MCF 10A (cell line): ENCODE measurements at regions not wholly inside any gene's neighbourhood (a gene's known extent, or its start where the extent isn't known, plus 50 kb on each side); places are given as distances from the start of the nearest gene placed in this dataset.

Source experiments
- BruUV-seq: library from RNA; stranded (reverse); fragments of 400-500 nt; replicated peaks from 2 replicates; lab custom pipeline; 2021; lab: Mats Ljungman, UMichigan
- CTCF ChIA-PET: fragments of 300-600 bp; sonication (Branson Sonifier 250); formaldehyde crosslinking; extraction: SDS; loops from one replicate; lab custom pipeline; 2021; ENCODE audit warnings: antibody characterized with exemption, inconsistent platforms; lab: Yijun Ruan, JAX
- POLR2A ChIA-PET: fragments of 300-600, 350-650 bp; sonication (Branson Sonifier 250); formaldehyde crosslinking; extraction: SDS; loops from one replicate; lab custom pipeline; 2020; ENCODE audit warnings: antibody characterized with exemption, inconsistent platforms; lab: Yijun Ruan, JAX
- DNase-seq: peaks from one replicate; pipeline ENCODE4 v3.0.0-alpha.2; 2018; ENCODE audit not compliant: unreplicated experiment
- H3K27ac Mint-ChIP-seq: one replicate; pipeline ENCODE4 v1.8.0; 2022; ENCODE audit warnings: mild to moderate bottlenecking, low read depth, mixed read lengths; ENCODE audit not compliant: unreplicated experiment
- H3K27me3 Mint-ChIP-seq: one replicate; pipeline ENCODE4 v1.8.0; 2022; ENCODE audit warnings: mixed read lengths; ENCODE audit not compliant: insufficient read depth, unreplicated experiment
- H3K36me3 Mint-ChIP-seq: one replicate; pipeline ENCODE4 v1.8.0; 2022; ENCODE audit warnings: mild to moderate bottlenecking, moderate library complexity, mixed read lengths; ENCODE audit not compliant: insufficient read depth, unreplicated experiment
- H3K4me1 Mint-ChIP-seq: one replicate; pipeline ENCODE4 v1.8.0; 2022; ENCODE audit warnings: mixed read lengths; ENCODE audit not compliant: insufficient read depth, unreplicated experiment
- H3K4me3 Mint-ChIP-seq: one replicate; pipeline ENCODE4 v1.8.0; 2022; ENCODE audit warnings: mild to moderate bottlenecking, moderate library complexity, mixed read lengths; ENCODE audit not compliant: unreplicated experiment
- H3K9me3 Mint-ChIP-seq: one replicate; pipeline ENCODE4 v1.8.0; 2022; ENCODE audit warnings: mixed read lengths; ENCODE audit not compliant: unreplicated experiment
- CTCF ChIP-seq: fragments of 200-600 bp; IDR thresholded peaks from one replicate; pipeline ENCODE4 v1.8.0; 2022; ENCODE audit warnings: antibody characterized with exemption, mild to moderate bottlenecking; ENCODE audit not compliant: unreplicated experiment
- intact Hi-C: fragments of 100-400 bp; cut with micrococcal nuclease; formaldehyde crosslinking; loops from 2 replicates; pipeline ENCODE4 v1.14.1; 2022

- no peak for TF ChIP-seq CTCF
- no TSS peak for BruUV-seq
- H3K36me3 Mint-ChIP-seq, result no peaks in the 10 kb centered on the region
- H3K27ac Mint-ChIP-seq, result no peak overlapping the region
- H3K27me3 Mint-ChIP-seq, result no peaks in the 10 kb centered on the region
- DNase-seq, result no peak
- H3K4me1 Mint-ChIP-seq, result no peaks in the 10 kb centered on the region
- peaks cover 20% of the 10 kb centered on the region for H3K9me3 Mint-ChIP-seq
- POLR2A ChIA-PET, result interaction anchor here (1.2 kb wide), 1 partner anchor 44 kb away, joined by 3 read pairs; no protein-coding TSS in a partner anchor
- no peak overlapping the region for H3K4me3 Mint-ChIP-seq
- CTCF ChIA-PET, result interaction anchor here (0.9 kb wide), 1 partner anchor 1109 kb away, joined by 3 read pairs; no protein-coding TSS in a partner anchor
- intact Hi-C loops, result loop anchor here (10.0 kb wide), 1 partner anchor 322 kb away; no protein-coding TSS in a partner anchor
Observed at GRCh38 chr4:58272311-58272710, 1162.1 kb upstream of the IGFBP7 start.

- no peak for TF ChIP-seq CTCF
- ChIA-PET CTCF (no interaction called here), POLR2A (no interaction called here)
- H3K36me3 Mint-ChIP-seq, result no peaks in the 10 kb centered on the region
- intact Hi-C loops, result no loop called here
- no peak overlapping the region for H3K27ac Mint-ChIP-seq
- no peak for DNase-seq
- no TSS peak for BruUV-seq
- H3K4me3 Mint-ChIP-seq, result no peak overlapping the region
- H3K27me3 Mint-ChIP-seq, result no peaks in the 10 kb centered on the region
- peaks cover 15% of the 10 kb centered on the region for H3K9me3 Mint-ChIP-seq
- peaks cover 7% of the 10 kb centered on the region for H3K4me1 Mint-ChIP-seq
Observed at GRCh38 chr4:58265734-58266133, 1155.5 kb upstream of the IGFBP7 start.

- H3K4me3 Mint-ChIP-seq, result no peak overlapping the region
- no peaks in the 10 kb centered on the region for H3K36me3 Mint-ChIP-seq
- TF ChIP-seq CTCF, result no peak
- DNase-seq, result peak; percentile 11
- ChIA-PET CTCF (no interaction called here), POLR2A (no interaction called here)
- H3K4me1 Mint-ChIP-seq, result peaks cover 7% of the 10 kb centered on the region
- no TSS peak for BruUV-seq
- intact Hi-C loops, result no loop called here
- no peaks in the 10 kb centered on the region for H3K27me3 Mint-ChIP-seq
- H3K27ac Mint-ChIP-seq, result no peak overlapping the region
- H3K9me3 Mint-ChIP-seq, result no peaks in the 10 kb centered on the region
Observed at GRCh38 chr4:58261526-58261925, 1151.3 kb upstream of the IGFBP7 start.

GRCh38 chr4:58254291-58254690, 1144.1 kb upstream of the IGFBP7 start:
- no peak for TF ChIP-seq CTCF
- BruUV-seq, result no TSS peak
- no peaks in the 10 kb centered on the region for H3K4me1 Mint-ChIP-seq
- no peak for DNase-seq
- POLR2A ChIA-PET, result no interaction called here
- intact Hi-C loops, result no loop called here
- no peaks in the 10 kb centered on the region for H3K27me3 Mint-ChIP-seq
- CTCF ChIA-PET, result interaction anchor here (0.9 kb wide), 1 partner anchor 8 kb away, joined by 3 read pairs; no protein-coding TSS in a partner anchor
- H3K4me3 Mint-ChIP-seq, result no peak overlapping the region
- H3K36me3 Mint-ChIP-seq, result no peaks in the 10 kb centered on the region
- no peaks in the 10 kb centered on the region for H3K9me3 Mint-ChIP-seq
- H3K27ac Mint-ChIP-seq, result no peak overlapping the region
